Natural killer cell (primary cell): ENCODE measurements at regions not wholly inside any gene's neighbourhood (a gene's known extent, or its start where the extent isn't known, plus 50 kb on each side); places are given as distances from the start of the nearest gene placed in this dataset.
A peak's percentile ranks its signal among the peaks of the same experiment; 100 is the strongest.

ENCODE experiments used
- ATAC-seq, 3 donors: fragments of 150-1000 bp in 2 of 3; fragments of 200-7000 bp in 1 of 3; cut with Tn5 transposase; 1 replicate in 1 of 3; 2 replicates in 2 of 3; pipeline ENCODE4 v1.10.0; 2021; ENCODE audit warnings: mild to moderate bottlenecking in 2 of 3, moderate library complexity in 2 of 3
- DNase-seq, 2 donors: peaks; one replicate each; pipeline versions ENCODE4 v3.0.0 to v3.0.0-alpha.2; 2013 to 2021; ENCODE audit warnings: mixed read lengths in 1 of 2
- H3K27ac ChIP-seq: one replicate; pipeline ENCODE4 v1.5.1; 2013; ENCODE audit warnings: mild to moderate bottlenecking, low read length
- H3K27me3 ChIP-seq: one replicate; pipeline ENCODE4 v1.6.1; 2013; ENCODE audit warnings: low read length; ENCODE audit not compliant: control insufficient read depth, insufficient read depth
- H3K36me3 ChIP-seq: one replicate; pipeline ENCODE4 v1.6.1; 2013; ENCODE audit warnings: low read length; ENCODE audit not compliant: control insufficient read depth, insufficient read depth
- H3K4me1 ChIP-seq: one replicate; pipeline ENCODE4 v1.6.1; 2013; ENCODE audit warnings: low read length; ENCODE audit not compliant: control insufficient read depth, insufficient read depth
- H3K4me3 ChIP-seq: one replicate; pipeline ENCODE4 v1.5.1; 2013; ENCODE audit warnings: low read length
- H3K9me3 ChIP-seq: one replicate; pipeline ENCODE4 v1.6.1; 2013; ENCODE audit warnings: low read length; ENCODE audit not compliant: control insufficient read depth, insufficient read depth
- H3K27ac Mint-ChIP-seq, 2 donors: one replicate each; pipeline ENCODE4 v1.8.0; 2022; ENCODE audit warnings: mild to moderate bottlenecking in 2 of 2, mixed read lengths in 2 of 2, moderate library complexity in 1 of 2
- H3K27me3 Mint-ChIP-seq, 2 donors: one replicate each; pipeline ENCODE4 v1.8.0; 2022; ENCODE audit warnings: low read depth in 2 of 2, mixed read lengths in 2 of 2
- H3K36me3 Mint-ChIP-seq: one replicate; pipeline ENCODE4 v1.8.0; 2022; ENCODE audit warnings: mixed read lengths
- H3K4me1 Mint-ChIP-seq, 2 donors: one replicate each; pipeline ENCODE4 v1.8.0; 2022; ENCODE audit warnings: mixed read lengths in 2 of 2
- H3K4me3 Mint-ChIP-seq: one replicate; pipeline ENCODE4 v1.8.0; 2022; ENCODE audit warnings: mild to moderate bottlenecking, moderate library complexity, mixed read lengths
- H3K9me3 Mint-ChIP-seq, 2 donors: one replicate each; pipeline ENCODE4 v1.8.0; 2022; ENCODE audit warnings: mixed read lengths in 2 of 2
- CTCF ChIP-seq: fragments of 200-600 bp; IDR thresholded peaks from one replicate; pipeline ENCODE4 v1.8.0; 2022; ENCODE audit warnings: antibody characterized with exemption
- WGBS: methylation state at CpG from one replicate; pipeline ENCODE4 v1.1.7; 2013; ENCODE audit warnings: missing lambda C conversion rate; ENCODE audit not compliant: insufficient coverage; 5-methylcytosine and 5-hydroxymethylcytosine counted together
- intact Hi-C: fragments of 100-400 bp; cut with micrococcal nuclease; formaldehyde crosslinking; loops from one replicate; pipeline ENCODE4 v1.14.2; 2022

DNA sequence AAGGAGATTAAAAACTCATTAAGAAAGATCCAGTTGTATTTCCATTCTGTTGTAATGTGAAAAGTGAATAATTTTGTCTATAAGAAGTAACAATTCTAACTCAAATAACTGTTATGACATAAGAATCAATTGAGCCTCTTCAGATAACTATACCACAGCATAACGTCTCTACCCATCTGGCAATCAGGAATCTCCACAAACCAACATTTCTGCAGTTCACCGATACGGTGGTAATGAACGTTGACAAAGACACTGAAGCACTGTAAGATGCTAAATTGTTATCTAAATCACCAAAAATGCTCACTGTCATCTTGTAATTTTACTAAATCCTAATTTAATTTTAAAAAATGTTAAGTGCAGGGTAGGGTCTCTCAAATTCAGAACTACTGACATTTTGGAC lies 130.9 kb upstream of the USP15 start:
- Histone ChIP-seq H3K27me3 (no peaks in the 10 kb centered on the region), H3K27ac (no peak overlapping the region), H3K4me1 (no peaks in the 10 kb centered on the region), H3K4me3 (no peak overlapping the region), H3K36me3 (no peaks in the 10 kb centered on the region), H3K9me3 (no peaks in the 10 kb centered on the region)
- H3K36me3 Mint-ChIP-seq = no peaks in the 10 kb centered on the region
- WGBS = 66% methylated on average over 4 of the region's 4 CpGs
- intact Hi-C loops = no loop called here
- no peak for TF ChIP-seq CTCF
- DNase-seq (no peak), ATAC-seq (no peak)
- H3K4me3 Mint-ChIP-seq = no peak overlapping the region
- no peaks in the 10 kb centered on the region for H3K9me3 Mint-ChIP-seq
- H3K4me1 Mint-ChIP-seq = no peaks in the 10 kb centered on the region
- H3K27me3 Mint-ChIP-seq = peaks cover 0 to 2% of the 10 kb centered on the region in 2 donors
- no peak overlapping the region for H3K27ac Mint-ChIP-seq

DNA sequence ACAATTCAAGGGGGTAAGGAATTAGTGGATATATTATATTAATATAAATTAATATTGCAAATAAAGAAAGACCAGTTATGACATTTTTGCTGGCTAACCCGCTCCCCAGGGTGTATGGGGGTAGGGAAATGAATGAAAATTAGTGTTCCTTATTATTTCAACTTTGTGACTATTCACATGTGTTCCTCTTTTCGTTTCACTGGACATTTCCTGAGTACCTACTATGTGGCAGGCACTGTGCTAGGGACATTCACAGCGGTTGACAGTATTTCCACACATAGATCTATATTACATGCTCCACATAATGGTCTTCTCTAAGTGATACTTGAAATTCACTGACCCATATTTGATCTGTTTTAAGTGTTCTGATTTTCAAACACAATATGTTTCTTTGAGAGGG lies 129.8 kb upstream of the USP15 start:
- H3K9me3 ChIP-seq = no peaks in the 10 kb centered on the region
- TF ChIP-seq CTCF = no peak
- Mint-ChIP-seq H3K4me3 (no peak overlapping the region), H3K27ac (no peak overlapping the region), H3K4me1 (no peaks in the 10 kb centered on the region), H3K9me3 (peaks cover 0 to 3% of the 10 kb centered on the region in 2 donors), H3K36me3 (no peaks in the 10 kb centered on the region), H3K27me3 (peaks cover 0 to 2% of the 10 kb centered on the region in 2 donors)
- H3K4me1 ChIP-seq = no peaks in the 10 kb centered on the region
- H3K4me3 ChIP-seq = no peak overlapping the region
- intact Hi-C loops = no loop called here
- no peaks in the 10 kb centered on the region for H3K27me3 ChIP-seq
- DNase-seq (no peak), ATAC-seq (no peak)
- WGBS = 57% methylated on average over 3 of the region's 3 CpGs
- no peak overlapping the region for H3K27ac ChIP-seq
- no peaks in the 10 kb centered on the region for H3K36me3 ChIP-seq

DNA sequence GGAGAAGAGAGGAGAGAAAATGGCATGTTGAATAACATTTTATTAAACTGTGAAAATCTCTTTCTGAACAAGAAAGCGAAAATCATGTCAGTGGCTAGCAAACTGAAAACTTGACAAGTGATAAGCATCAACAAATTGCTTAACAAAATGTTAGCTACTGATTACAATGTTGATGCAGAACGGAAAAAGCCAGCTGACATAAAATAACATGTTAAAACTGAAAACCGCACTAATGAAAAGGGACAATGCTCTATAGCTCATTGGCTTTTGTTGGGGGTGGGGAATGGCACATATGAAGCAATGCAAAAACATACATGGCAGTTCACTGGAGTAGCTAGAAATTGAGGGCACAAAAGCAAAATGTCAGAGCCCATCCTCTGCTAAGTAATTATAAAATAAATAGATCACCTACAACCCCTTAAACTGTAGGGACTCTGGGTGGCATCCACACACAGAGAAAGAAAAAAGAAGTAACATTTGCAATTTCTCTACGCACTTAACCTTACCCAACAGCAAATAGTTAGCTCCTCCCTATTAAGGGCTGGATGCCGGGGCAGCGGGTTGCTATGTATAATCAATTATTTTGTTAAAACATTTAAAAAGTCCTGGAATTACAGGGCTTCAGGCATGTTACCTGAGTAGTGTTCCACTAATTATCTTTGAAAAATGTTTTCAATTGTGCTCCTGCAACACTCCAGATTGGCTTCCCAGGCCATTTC lies 129.2 kb upstream of the USP15 start:
- Histone ChIP-seq H3K36me3 (no peaks in the 10 kb centered on the region), H3K27me3 (no peaks in the 10 kb centered on the region), H3K4me1 (no peaks in the 10 kb centered on the region), H3K27ac (no peak overlapping the region), H3K4me3 (no peak overlapping the region), H3K9me3 (no peaks in the 10 kb centered on the region)
- H3K4me1 Mint-ChIP-seq = no peaks in the 10 kb centered on the region
- DNase-seq (no peak), ATAC-seq (peak in 1 of 3 donors; percentile 47)
- no peak for TF ChIP-seq CTCF
- no peak overlapping the region for H3K4me3 Mint-ChIP-seq
- intact Hi-C loops = no loop called here
- no peak overlapping the region for H3K27ac Mint-ChIP-seq
- no peaks in the 10 kb centered on the region for H3K36me3 Mint-ChIP-seq
- WGBS = 28% methylated on average over 3 of the region's 6 CpGs
- H3K27me3 Mint-ChIP-seq = peaks cover 0 to 2% of the 10 kb centered on the region in 2 donors
- peaks cover 0 to 3% of the 10 kb centered on the region in 2 donors for H3K9me3 Mint-ChIP-seq

GRCh38 chr12:62133440-62133839 lies 126.8 kb upstream of the USP15 start:
- no peaks in the 10 kb centered on the region for H3K27me3 Mint-ChIP-seq
- Histone ChIP-seq H3K4me3 (no peak overlapping the region), H3K9me3 (no peaks in the 10 kb centered on the region), H3K27ac (no peak overlapping the region), H3K4me1 (no peaks in the 10 kb centered on the region), H3K36me3 (no peaks in the 10 kb centered on the region), H3K27me3 (no peaks in the 10 kb centered on the region)
- H3K9me3 Mint-ChIP-seq = peaks cover 0 to 3% of the 10 kb centered on the region in 2 donors
- 100% methylated on average over 2 of the region's 2 CpGs for WGBS
- H3K27ac Mint-ChIP-seq = no peak overlapping the region
- no peak for ATAC-seq
- TF ChIP-seq CTCF = no peak
- H3K4me3 Mint-ChIP-seq = no peak overlapping the region
- H3K36me3 Mint-ChIP-seq = no peaks in the 10 kb centered on the region
- intact Hi-C loops = no loop called here
- H3K4me1 Mint-ChIP-seq = peaks cover 0 to 7% of the 10 kb centered on the region in 2 donors
- no peak for DNase-seq
